GM18520 (cell line): ENCODE measurements at regions not wholly inside any gene's neighbourhood (a gene's known extent, or its start where the extent isn't known, plus 50 kb on each side); places are given as distances from the start of the nearest gene placed in this dataset.

Experiments
- ATAC-seq: cut with Tn5 transposase; IDR thresholded peaks from one replicate; pipeline ENCODE4 v1.9.1; 2021; ENCODE audit not compliant: unreplicated experiment

DNA sequence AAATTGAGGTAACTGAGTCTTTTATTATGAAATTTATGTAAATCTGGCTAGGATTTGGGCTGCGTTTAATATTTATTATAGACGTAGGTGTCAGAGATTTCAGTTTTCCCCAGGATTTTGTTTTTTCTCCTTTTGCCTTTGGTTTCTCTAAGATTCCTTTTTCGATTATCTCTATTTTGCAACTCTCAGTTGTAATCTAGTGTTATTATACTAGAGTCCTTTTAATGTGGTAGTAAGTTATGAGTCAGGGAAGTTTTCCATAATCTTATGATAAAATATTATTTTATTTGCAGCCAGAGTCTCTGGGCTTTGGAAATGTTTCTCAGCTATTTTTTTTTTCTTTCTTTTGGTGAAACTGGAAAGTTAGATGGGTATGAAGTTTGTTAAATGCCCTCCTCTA is 1043.8 kb downstream of the PLA2G4A start:
- ATAC-seq: no peak

DNA sequence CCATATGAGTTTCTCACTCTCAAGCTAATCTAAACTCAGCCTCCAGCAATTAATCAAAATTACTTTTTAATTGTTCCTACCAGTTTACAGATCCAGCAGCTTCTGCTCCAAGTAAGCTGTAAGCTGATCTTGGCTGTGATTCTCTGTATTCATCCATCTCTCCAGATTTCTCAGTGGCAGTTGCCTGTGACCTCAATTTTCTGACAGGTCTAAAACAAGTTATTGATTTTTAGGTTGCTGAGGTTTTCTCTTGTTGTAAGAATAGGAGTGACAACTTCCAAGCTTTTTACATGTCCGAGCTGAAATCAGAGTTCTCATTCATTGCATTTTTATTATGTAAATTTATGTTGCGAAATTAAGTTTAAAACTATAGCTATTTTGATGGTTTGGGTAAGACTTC is 1044.4 kb downstream of the PLA2G4A start:
- ATAC-seq: no peak

GRCh38 chr1:187876775-187877174 is 1048.0 kb downstream of the PLA2G4A start:
- peak; percentile 75 for ATAC-seq

- ATAC-seq: no peak
Measured at GRCh38 chr1:187877220-187877619, 1048.5 kb downstream of the PLA2G4A start.

GRCh38 chr1:187878883-187879282 is 1050.1 kb downstream of the PLA2G4A start:
- no peak for ATAC-seq

DNA sequence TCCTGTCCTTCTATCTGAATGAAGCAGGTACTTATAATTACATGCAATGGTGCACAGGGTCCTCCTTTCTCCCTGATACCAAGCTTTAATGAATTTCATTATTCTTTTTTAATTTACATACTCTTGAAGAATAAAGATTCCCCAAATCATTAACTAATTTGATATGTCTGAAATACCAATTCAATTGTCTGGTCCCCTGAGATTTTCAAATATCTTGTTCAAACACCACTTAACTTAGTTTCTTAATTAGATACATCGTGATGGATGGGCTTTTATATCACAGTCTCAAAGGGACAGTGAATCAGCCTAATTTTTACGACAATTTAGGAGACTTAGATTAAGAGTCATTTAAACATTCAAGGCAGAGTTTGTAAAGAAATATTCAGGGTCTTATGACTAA is 1054.6 kb downstream of the PLA2G4A start:
- no peak for ATAC-seq

DNA sequence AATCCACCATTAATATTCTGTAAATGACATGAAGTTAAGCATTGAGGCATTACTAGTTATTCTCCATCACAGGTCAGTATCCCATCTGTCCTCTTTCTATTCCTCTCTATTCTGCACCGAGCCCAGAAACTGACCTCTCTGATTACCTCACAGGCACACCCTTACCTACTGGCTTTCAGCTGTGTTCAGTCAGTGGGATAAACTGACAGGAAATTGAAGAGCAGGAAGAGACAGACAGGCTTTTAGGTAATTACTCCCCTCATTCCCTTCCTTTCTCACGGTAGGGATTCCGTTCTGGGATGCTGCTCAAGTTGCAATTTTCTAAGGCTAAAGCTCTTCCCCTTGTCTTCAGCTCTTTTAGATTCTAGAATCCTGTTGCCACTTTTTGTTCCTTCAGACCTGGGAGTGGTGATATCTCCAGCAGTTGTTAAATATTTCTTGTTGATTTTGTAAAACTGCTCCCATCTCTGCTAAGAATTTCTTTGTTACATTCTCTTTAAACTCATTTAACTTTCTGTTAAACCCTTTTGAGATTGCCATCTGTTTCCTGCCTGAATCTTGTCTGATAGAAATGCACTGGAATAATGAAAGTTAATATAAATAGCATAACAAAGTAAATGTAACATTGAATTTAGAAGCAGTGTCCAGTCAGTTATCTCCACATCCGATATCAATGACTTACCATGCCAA is 1063.4 kb downstream of the PLA2G4A start:
- ATAC-seq: no peak

GRCh38 chr1:187892683-187893039 is 1063.9 kb downstream of the PLA2G4A start:
- no peak for ATAC-seq

- ATAC-seq: no peak
Measured at GRCh38 chr1:187893471-187893870, 1064.7 kb downstream of the PLA2G4A start.

- no peak for ATAC-seq
Measured at GRCh38 chr1:187894349-187894748, 1065.6 kb downstream of the PLA2G4A start.

GRCh38 chr1:187903223-187903622 is 1074.5 kb downstream of the PLA2G4A start:
- no peak for ATAC-seq

- no peak for ATAC-seq
Measured at GRCh38 chr1:187909382-187909781, 1080.6 kb downstream of the PLA2G4A start.

GRCh38 chr1:187911820-187912219 is 1083.1 kb downstream of the PLA2G4A start:
- ATAC-seq: no peak

- no peak for ATAC-seq
Measured at GRCh38 chr1:187920976-187921375, 1092.2 kb downstream of the PLA2G4A start.

DNA sequence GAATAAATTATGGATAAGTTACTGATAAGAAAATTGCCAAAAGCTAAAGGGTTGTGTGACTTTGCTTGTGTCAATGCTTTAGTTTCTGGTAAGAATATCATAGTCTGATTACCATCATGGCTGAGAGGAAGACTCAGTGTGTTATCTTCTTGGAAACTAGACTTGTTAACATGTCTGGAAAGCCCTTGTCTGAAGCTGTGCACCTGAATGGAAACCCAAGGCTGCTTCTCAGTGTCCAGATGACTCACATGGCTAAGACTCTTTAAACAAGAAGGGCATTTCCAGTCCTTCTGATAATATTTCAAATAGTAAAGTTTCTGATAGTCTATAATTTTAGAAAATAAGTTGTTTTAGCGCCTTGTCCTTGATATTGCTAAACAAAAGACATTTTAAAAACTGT is 1092.7 kb downstream of the PLA2G4A start:
- ATAC-seq: no peak

DNA sequence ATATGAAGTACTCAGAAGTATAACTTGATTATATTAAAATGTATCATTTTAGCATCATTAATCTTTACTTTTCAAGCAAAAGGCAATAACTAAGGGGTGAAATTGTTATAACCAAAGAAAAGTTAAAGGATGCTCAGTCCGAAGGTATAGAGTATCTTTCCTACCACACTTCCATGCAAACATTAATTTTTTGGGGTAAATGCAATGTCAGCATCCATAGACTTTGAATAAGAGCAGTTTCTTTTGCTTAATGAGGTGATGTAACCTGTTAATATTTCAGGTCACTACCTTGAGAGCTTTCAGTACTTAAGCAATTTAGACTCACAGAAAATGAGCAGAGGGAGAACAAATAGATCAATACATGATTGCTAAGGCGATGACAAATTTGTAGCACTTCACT is 1093.5 kb downstream of the PLA2G4A start:
- no peak for ATAC-seq

DNA sequence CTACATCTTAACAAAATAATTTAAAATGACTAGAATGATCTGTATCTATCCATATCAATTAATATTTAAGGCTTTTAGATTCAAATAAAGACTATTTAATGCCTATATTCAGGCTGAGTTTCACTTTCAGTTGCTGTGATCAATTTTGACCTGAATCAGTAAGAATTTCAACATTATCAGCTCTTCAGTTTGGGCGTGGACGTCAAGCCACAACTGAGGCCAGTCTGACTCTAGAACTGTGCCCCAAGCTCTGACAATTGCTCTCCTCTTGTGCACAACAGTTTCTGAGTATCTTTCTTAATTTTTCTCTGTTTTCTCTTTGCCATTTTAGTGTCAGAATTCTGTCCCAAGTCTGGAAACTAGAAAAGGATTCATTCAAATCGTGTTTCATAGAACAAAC is 1095.5 kb downstream of the PLA2G4A start:
- no peak for ATAC-seq

DNA sequence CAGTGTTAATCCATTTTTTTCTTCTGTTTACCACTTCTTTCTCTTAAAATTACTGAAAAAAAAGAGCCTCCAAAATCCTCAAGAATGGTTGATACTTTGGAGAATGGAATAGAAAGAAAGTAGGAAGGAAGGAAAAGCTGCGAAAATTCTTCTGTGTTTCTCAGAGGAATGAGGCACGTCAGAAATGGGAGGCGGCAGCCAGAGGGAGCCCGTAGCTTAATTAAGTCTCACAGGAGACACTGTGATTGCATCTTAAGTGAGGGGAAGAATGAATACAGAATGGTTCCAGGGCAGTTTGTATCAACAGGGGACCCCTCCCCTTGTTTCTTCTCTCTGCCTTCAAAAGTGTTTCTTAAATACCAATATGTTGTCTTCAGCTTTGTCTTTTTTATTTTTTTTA is 1099.5 kb downstream of the PLA2G4A start:
- no peak for ATAC-seq

DNA sequence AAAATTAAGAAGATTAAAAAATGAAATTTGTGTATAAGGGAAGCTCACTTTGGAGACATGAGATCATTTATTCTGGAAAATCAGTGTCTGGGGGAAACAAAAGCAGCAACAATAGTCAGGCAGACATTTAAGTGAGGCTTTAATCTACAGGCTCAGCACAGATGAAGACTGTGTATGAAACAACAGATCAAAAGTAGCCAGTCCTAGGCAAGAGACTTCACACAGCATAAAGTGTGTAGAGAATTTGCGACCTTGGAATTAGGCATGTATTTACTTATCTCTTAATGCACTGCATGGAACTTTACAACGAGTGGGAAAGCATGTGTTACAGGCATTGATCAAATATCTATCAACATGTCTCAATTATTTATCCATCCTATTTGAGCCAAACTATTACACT is 1099.9 kb downstream of the PLA2G4A start:
- ATAC-seq: no peak

DNA sequence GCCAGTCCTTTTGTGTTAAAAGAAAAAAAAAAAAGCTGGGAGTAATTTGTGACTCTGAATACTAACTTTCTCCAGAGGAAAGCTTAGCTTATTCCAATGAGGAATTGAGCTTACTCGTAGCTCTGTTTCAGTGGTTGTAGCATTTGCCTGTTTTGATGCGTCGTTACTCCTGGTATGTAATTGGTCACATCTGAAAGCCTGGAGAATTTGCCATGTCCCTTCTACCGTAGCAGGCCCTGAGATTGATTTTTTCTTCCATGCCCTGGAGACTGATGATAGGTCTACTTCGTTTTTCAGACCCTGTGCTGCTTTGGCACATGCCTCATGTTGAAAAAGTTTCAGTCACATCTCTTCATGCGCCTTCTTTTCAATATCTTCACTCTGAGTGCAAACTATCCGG is 1103.0 kb downstream of the PLA2G4A start:
- ATAC-seq: no peak

- no peak for ATAC-seq
Measured at GRCh38 chr1:187933562-187934419, 1105.0 kb downstream of the PLA2G4A start.

DNA sequence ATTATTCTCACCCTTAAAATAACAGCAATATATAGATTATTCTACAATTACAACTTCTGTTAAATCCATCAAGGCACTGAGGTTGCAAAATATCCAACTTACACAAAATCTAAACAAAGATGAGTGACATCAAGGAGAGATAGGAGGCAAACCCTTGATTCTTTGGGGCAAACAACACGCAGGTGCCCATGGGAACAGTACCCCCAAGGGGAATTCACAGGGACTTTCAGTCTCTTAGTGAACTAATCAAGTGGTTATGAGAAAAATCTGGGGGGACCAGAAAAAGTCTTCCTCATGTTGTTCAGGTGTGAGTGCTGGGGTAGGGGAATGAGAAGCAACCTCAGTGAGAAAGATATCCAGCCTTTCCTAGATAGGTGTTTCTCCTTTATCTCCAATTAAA is 1107.9 kb downstream of the PLA2G4A start:
- no peak for ATAC-seq

DNA sequence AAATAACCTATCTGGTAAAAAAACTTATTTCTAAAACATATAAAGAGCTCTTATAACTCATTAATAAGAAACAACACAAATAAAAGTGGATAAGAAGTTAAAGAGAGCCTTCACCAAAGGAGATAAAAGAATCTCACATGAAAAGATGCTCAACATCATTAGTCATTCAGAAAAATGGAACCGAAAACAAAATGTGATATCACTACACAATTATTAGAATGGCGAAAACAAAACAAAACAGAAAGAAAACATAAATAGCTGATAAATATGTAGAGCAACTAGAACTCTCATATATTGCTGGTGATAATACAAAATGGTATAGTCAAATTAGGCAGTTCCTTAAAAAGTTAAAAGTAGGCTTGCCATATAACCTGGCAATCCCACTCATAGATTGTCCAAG is 1109.3 kb downstream of the PLA2G4A start:
- peak; percentile 43 for ATAC-seq
